AG04450 (cell line): ENCODE measurements at regions not wholly inside any gene's neighbourhood (a gene's known extent, or its start where the extent isn't known, plus 50 kb on each side); places are given as distances from the start of the nearest gene placed in this dataset.

ENCODE experiments used
- CTCF ChIA-PET: fragments of 300-600, 350-600 bp; formaldehyde crosslinking; extraction: SDS; loops from one replicate; lab custom pipeline; 2022; ENCODE audit warnings: antibody characterized with exemption, inconsistent platforms; lab: Charles Lee
- POLR2A ChIA-PET: fragments of 350-600 bp; formaldehyde crosslinking; extraction: SDS; loops from one replicate; lab custom pipeline; 2021; ENCODE audit warnings: antibody characterized with exemption, inconsistent platforms; lab: Yijun Ruan, JAX
- DNase-seq: peaks from one replicate; pipeline ENCODE4 v3.0.0-alpha.2; 2011; ENCODE audit warnings: low read depth, low spot score
- H3K27ac ChIP-seq: one replicate; pipeline ENCODE4 v1.5.1; 2012; ENCODE audit warnings: low read depth, low read length, control low read depth
- H3K27me3 ChIP-seq: one replicate; pipeline ENCODE4 v1.6.0; 2012; ENCODE audit warnings: low read length; ENCODE audit not compliant: control insufficient read depth, insufficient read depth
- H3K4me3 ChIP-seq: 2 replicates; pipeline ENCODE4 v1.5.1; 2011; ENCODE audit warnings: mild to moderate bottlenecking, low read depth, low read length, control low read depth
- H3K9me3 ChIP-seq: 2 replicates; pipeline ENCODE4 v1.5.1; 2012; ENCODE audit warnings: low read length; ENCODE audit not compliant: control insufficient read depth, insufficient read depth
- TF ChIP-seq, protein P1 (sequence below): IDR thresholded peaks from 2 replicates; pipeline ENCODE4 v1.5.1; 2011; ENCODE audit warnings: low read depth, low read length, control low read depth, inconsistent platforms

- POLR2A ChIA-PET = no interaction called here
Observed at GRCh38 chr4:120589787-120590186, 332.7 kb downstream of the PRDM5 start.

GRCh38 chr4:120568731-120569130 lies 353.8 kb downstream of the PRDM5 start:
- ChIA-PET CTCF (no interaction called here), POLR2A (no interaction called here)
- Histone ChIP-seq H3K4me3 (no peak overlapping the region), H3K27me3 (no peaks in the 10 kb centered on the region), H3K27ac (no peak overlapping the region), H3K9me3 (no peaks in the 10 kb centered on the region)
- TF ChIP-seq, protein P1, sequence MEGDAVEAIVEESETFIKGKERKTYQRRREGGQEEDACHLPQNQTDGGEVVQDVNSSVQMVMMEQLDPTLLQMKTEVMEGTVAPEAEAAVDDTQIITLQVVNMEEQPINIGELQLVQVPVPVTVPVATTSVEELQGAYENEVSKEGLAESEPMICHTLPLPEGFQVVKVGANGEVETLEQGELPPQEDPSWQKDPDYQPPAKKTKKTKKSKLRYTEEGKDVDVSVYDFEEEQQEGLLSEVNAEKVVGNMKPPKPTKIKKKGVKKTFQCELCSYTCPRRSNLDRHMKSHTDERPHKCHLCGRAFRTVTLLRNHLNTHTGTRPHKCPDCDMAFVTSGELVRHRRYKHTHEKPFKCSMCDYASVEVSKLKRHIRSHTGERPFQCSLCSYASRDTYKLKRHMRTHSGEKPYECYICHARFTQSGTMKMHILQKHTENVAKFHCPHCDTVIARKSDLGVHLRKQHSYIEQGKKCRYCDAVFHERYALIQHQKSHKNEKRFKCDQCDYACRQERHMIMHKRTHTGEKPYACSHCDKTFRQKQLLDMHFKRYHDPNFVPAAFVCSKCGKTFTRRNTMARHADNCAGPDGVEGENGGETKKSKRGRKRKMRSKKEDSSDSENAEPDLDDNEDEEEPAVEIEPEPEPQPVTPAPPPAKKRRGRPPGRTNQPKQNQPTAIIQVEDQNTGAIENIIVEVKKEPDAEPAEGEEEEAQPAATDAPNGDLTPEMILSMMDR = no peak
- no peak for DNase-seq

More at GRCh38 chr4:120589787-120590186, 332.7 kb downstream of the PRDM5 start:
- no peak for DNase-seq
- Histone ChIP-seq H3K9me3 (peaks cover 3% of the 10 kb centered on the region; the same call in 1 of the 2 replicates), H3K27me3 (no peaks in the 10 kb centered on the region), H3K4me3 (no peak overlapping the region), H3K27ac (no peak overlapping the region)
- CTCF ChIA-PET = no interaction called here
- TF ChIP-seq, protein P1 = no peak

DNA sequence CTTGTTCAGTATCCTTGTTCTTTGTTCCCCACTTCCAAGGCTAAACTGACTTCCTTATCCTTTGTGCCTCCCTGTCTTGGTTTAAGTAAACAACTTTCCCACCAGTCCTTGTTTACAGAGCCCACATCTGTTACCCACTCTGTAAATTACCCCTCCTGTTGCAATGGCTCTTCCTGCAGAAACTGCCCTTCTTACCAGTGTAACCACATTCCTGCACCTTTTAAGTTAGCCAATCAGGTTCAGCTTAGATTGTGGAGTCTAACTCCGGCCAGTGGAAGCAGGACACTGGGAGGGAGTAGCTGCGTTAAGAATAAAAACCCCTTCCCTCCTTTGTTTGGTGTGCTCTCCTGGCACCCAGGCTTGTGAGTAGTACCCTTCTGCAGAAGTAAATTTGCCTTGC lies 360.9 kb downstream of the PRDM5 start:
- H3K27ac ChIP-seq = no peak overlapping the region
- CTCF ChIA-PET = no interaction called here
- H3K27me3 ChIP-seq = no peaks in the 10 kb centered on the region
- no peak for DNase-seq
- no peak overlapping the region for H3K4me3 ChIP-seq
- TF ChIP-seq, protein P1 = no peak
- POLR2A ChIA-PET = no interaction called here
- H3K9me3 ChIP-seq = no peaks in the 10 kb centered on the region

DNA sequence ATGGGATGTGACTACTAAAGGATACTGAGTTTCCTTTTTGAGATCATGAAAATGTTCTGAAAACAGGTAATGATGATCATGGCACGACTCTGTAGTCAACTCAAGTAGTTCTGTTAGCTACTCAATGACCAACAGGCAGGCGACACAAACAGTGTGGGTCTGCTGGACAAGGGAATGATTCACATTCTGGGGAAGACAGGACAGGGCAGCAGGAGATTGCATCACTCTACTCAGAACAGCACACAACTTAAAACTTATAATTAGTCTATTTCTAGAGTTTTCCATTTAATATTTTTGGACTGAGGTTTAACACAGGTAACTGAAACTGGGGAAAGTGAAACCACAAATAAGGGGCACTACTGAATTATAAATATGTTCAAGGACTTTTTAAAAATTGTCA lies 365.2 kb downstream of the PRDM5 start:
- CTCF ChIA-PET = no interaction called here
- Histone ChIP-seq H3K27me3 (no peaks in the 10 kb centered on the region), H3K27ac (no peak overlapping the region), H3K4me3 (no peak overlapping the region), H3K9me3 (no peaks in the 10 kb centered on the region)
- no peak for DNase-seq
- TF ChIP-seq, protein P1 = no peak
- POLR2A ChIA-PET = no interaction called here

DNA sequence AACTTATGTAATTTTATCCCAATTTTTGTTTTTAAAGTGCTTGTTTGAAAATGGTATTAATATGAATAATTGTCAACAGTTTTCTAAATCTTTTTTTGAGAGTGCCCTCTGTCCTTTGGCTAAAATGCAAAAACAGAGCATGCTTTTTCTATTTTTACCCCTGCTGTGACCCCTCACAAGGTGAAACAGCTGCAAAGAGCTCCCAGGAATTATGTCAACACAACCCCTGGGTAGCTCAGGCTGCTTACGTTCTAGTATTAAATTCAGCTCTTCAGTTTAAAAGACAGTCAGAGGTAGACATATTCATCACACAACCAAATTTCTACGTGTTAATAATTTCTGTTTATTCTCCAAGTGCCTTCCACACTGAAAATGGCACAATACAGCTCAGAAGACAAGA lies 367.5 kb downstream of the PRDM5 start:
- POLR2A ChIA-PET = no interaction called here
- CTCF ChIA-PET = no interaction called here

More for the DNA sequence above, 367.5 kb downstream of the PRDM5 start:
- no peak overlapping the region for H3K4me3 ChIP-seq
- DNase-seq = no peak
- TF ChIP-seq, protein P1 = no peak
- no peaks in the 10 kb centered on the region for H3K27me3 ChIP-seq
- H3K9me3 ChIP-seq = no peaks in the 10 kb centered on the region; the same call in 1 of the 2 replicates
- no peak overlapping the region for H3K27ac ChIP-seq
